ENCODE measurements at regions not wholly inside any gene's neighbourhood (a gene's known extent, or its start where the extent isn't known, plus 50 kb on each side); places are given as distances from the start of the nearest gene placed in this dataset.

- H3K4me3 ChIP-seq: no peak overlapping the region
- WGBS, 4 donors: 68 to 94% (median 81%) methylated on average over 3 of the region's 3 CpGs
- intact Hi-C loops (cut with DNase I): no loop called here
- H3K36me3 ChIP-seq: no peaks in the 10 kb centered on the region
- TF ChIP-seq CTCF (IDR thresholded peaks at IDR 0.05) (no peak), POLR2A (IDR thresholded peaks at IDR 0.05) (no peak)
- no peak overlapping the region for H3K27ac ChIP-seq
- H3K4me1 ChIP-seq: peaks cover 0 to 2% (median 0%) of the 10 kb centered on the region in 12 donors
- no peak for ATAC-seq
- no peaks in the 10 kb centered on the region for H3K27me3 ChIP-seq
- no peak for DNase-seq
- H3K9me3 ChIP-seq: no peaks in the 10 kb centered on the region
Observed at GRCh38 chr7:42344198-42344755, 107.3 kb upstream of the GLI3 start.

- TF ChIP-seq POLR2A (IDR thresholded peaks at IDR 0.05): no peak
- TF ChIP-seq CTCF (IDR thresholded peaks at IDR 0.05): no peak
- Histone ChIP-seq H3K36me3 (no peaks in the 10 kb centered on the region), H3K27ac (no peak overlapping the region), H3K4me1 (peaks cover 0 to 6% (median 0%) of the 10 kb centered on the region in 12 donors), H3K4me3 (no peak overlapping the region), H3K9me3 (no peaks in the 10 kb centered on the region), H3K27me3 (no peaks in the 10 kb centered on the region)
- 49 to 61% (median 55%) methylated on average over 3 of the region's 3 CpGs for WGBS, 4 donors
- no peak for DNase-seq
- intact Hi-C loops (cut with DNase I): no loop called here
- peak in 3 of 4 donors; percentile 72 to 81 (median 76) for ATAC-seq
Observed at GRCh38 chr7:42342381-42342780, 105.4 kb upstream of the GLI3 start.

GRCh38 chr7:42340436-42340835 lies 103.4 kb upstream of the GLI3 start:
- Histone ChIP-seq H3K9me3 (no peaks in the 10 kb centered on the region), H3K4me3 (no peak overlapping the region)
- 82 to 86% (median 85%) methylated on average over 5 of the region's 5 CpGs for WGBS, 4 donors

More at GRCh38 chr7:42340436-42340835, 103.4 kb upstream of the GLI3 start:
- DNase-seq: no peak
- H3K27me3 ChIP-seq: no peaks in the 10 kb centered on the region
- H3K4me1 ChIP-seq: peaks cover 0 to 6% (median 0%) of the 10 kb centered on the region in 12 donors
- TF ChIP-seq CTCF (IDR thresholded peaks at IDR 0.05): no peak
- TF ChIP-seq POLR2A (IDR thresholded peaks at IDR 0.05): no peak
- H3K27ac ChIP-seq: no peak overlapping the region
- no peak for ATAC-seq
- intact Hi-C loops (cut with DNase I): no loop called here
- no peaks in the 10 kb centered on the region for H3K36me3 ChIP-seq

Data from heart left ventricle (tissue), 16 donors.